SK-N-MC (cell line): ENCODE measurements at regions not wholly inside any gene's neighbourhood (a gene's known extent, or its start where the extent isn't known, plus 50 kb on each side); places are given as distances from the start of the nearest gene placed in this dataset.

Source experiments
- EZH2 ChIP-seq: fragments of 200-600 bp; sonication (generic); IDR thresholded peaks from one replicate; pipeline ENCODE4 v1.6.1; 2017; ENCODE audit warnings: antibody characterized with exemption
- POLR2AphosphoS5 ChIP-seq: IDR thresholded peaks from 2 replicates; pipeline ENCODE4 v1.6.1; 2012; ENCODE audit warnings: mild to moderate bottlenecking, low read depth, low read length, borderline replicate concordance

DNA sequence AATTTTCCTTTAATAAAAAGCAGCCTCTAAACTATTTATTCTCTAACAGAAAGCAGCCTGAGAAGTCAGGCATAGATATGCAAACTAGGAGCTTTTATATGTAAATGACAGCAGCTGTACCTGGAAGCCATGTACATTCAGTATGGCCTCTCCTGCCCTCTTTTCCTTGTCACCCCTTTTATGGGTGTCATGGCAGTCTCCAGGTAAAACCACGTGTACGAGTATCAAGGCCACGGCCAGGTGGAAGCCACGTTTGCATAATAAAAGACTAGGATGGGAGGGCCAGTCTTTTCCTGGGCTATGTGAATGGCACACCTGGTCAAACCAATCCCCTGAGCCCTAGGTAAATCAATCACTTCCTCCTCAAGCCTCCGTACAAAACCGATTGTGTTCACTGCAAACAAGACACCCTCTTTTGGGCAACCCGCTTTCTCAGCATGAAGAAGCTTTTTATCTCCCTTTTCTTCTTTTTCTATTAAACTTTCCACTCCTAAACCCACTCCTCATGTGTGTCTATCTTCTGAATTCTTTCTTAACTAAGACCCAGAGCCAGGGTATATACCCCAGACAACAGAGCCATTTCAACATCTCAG, 419.5 kb upstream of the CTNND2 start:
- TF ChIP-seq EZH2 (no peak), POLR2AphosphoS5 (no peak)
